HG03064 (cell line): ENCODE measurements at regions not wholly inside any gene's neighbourhood (a gene's known extent, or its start where the extent isn't known, plus 50 kb on each side); places are given as distances from the start of the nearest gene placed in this dataset.

ENCODE experiments used
- ATAC-seq: cut with Tn5 transposase; IDR thresholded peaks from one replicate; pipeline ENCODE4 v1.9.1; 2021; ENCODE audit warnings: low read depth; ENCODE audit not compliant: unreplicated experiment

- no peak for ATAC-seq
Measured at GRCh38 chr11:115871161-115871760, 367.0 kb upstream of the CADM1 start.

- no peak for ATAC-seq
Measured at GRCh38 chr11:115869780-115870431, 365.7 kb upstream of the CADM1 start.

- no peak for ATAC-seq
Measured at GRCh38 chr11:115869131-115869530, 364.9 kb upstream of the CADM1 start.

- ATAC-seq = no peak
Measured at GRCh38 chr11:115860246-115860645, 356.0 kb upstream of the CADM1 start.

GRCh38 chr11:115848611-115849010, 344.4 kb upstream of the CADM1 start:
- ATAC-seq = no peak

- no peak for ATAC-seq
Measured at GRCh38 chr11:115848080-115848479, 343.9 kb upstream of the CADM1 start.

- no peak for ATAC-seq
Measured at GRCh38 chr11:115845872-115846271, 341.7 kb upstream of the CADM1 start.

GRCh38 chr11:115843685-115844084, 339.5 kb upstream of the CADM1 start:
- no peak for ATAC-seq

GRCh38 chr11:115843111-115843510, 338.9 kb upstream of the CADM1 start:
- no peak for ATAC-seq

GRCh38 chr11:115820026-115820425, 315.8 kb upstream of the CADM1 start:
- ATAC-seq = no peak

GRCh38 chr11:115819014-115819413, 314.8 kb upstream of the CADM1 start:
- no peak for ATAC-seq

- no peak for ATAC-seq
Measured at GRCh38 chr11:115817844-115818468, 313.7 kb upstream of the CADM1 start.

- ATAC-seq = no peak
Measured at GRCh38 chr11:115808351-115808940, 304.2 kb upstream of the CADM1 start.

GRCh38 chr11:115806056-115806455, 301.8 kb upstream of the CADM1 start:
- no peak for ATAC-seq

GRCh38 chr11:115803073-115803740, 299.0 kb upstream of the CADM1 start:
- ATAC-seq = no peak

- no peak for ATAC-seq
Measured at GRCh38 chr11:115802641-115803040, 298.4 kb upstream of the CADM1 start.

- no peak for ATAC-seq
Measured at GRCh38 chr11:115792903-115793302, 288.7 kb upstream of the CADM1 start.

GRCh38 chr11:115787302-115787701, 283.1 kb upstream of the CADM1 start:
- no peak for ATAC-seq

GRCh38 chr11:115784796-115785521, 280.7 kb upstream of the CADM1 start:
- no peak for ATAC-seq

- ATAC-seq = no peak
Measured at GRCh38 chr11:115780646-115781362, 276.6 kb upstream of the CADM1 start.
